Breast epithelium (tissue), 3 donors: ENCODE measurements at regions not wholly inside any gene's neighbourhood (a gene's known extent, or its start where the extent isn't known, plus 50 kb on each side); places are given as distances from the start of the nearest gene placed in this dataset.

Experiments
- CTCF ChIP-seq, 3 donors: fragments of 450-650 bp; IDR thresholded peaks; one replicate each; pipeline ENCODE4 v1.5.1; 2016 to 2017; ENCODE audit warnings: antibody characterized with exemption in 3 of 3, mild to moderate bottlenecking in 3 of 3, moderate library complexity in 3 of 3
- POLR2A ChIP-seq: fragments of 450-650 bp; IDR thresholded peaks from one replicate; pipeline ENCODE4 v1.6.1; 2016; ENCODE audit warnings: antibody characterized with exemption, mild to moderate bottlenecking, moderate library complexity
- POLR2AphosphoS5 ChIP-seq, 3 donors: sonication (generic); formaldehyde crosslinking; IDR thresholded peaks; one replicate each; pipeline ENCODE4 v1.6.1; 2017; ENCODE audit warnings: antibody characterized with exemption in 3 of 3

- TF ChIP-seq CTCF (IDR thresholded peaks at IDR 0.05): no peak
- TF ChIP-seq POLR2A: no peak
- TF ChIP-seq POLR2AphosphoS5 (IDR thresholded peaks at IDR 0.05): no peak
Measured at GRCh38 chr4:22986881-22987280, 294.1 kb downstream of the GBA3 start.
